Panc1 (cell line): ENCODE measurements at regions not wholly inside any gene's neighbourhood (a gene's known extent, or its start where the extent isn't known, plus 50 kb on each side); places are given as distances from the start of the nearest gene placed in this dataset.

Source experiments
- ATAC-seq: fragments of 200-7000 bp; cut with Tn5 transposase; 2 replicates; pipeline ENCODE4 v1.9.1; 2020; ENCODE audit warnings: mild to moderate bottlenecking, moderate library complexity
- BruUV-seq: library from RNA; stranded (reverse); fragments of 400-500 nt; replicated peaks from 2 replicates; lab custom pipeline; 2021; lab: Mats Ljungman, UMichigan
- CTCF ChIA-PET: fragments of 300-600 bp; sonication (Branson Sonifier 250); formaldehyde crosslinking; loops from one replicate; lab custom pipeline; 2022; ENCODE audit warnings: antibody characterized with exemption; lab: Charles Lee
- POLR2A ChIA-PET: fragments of 300-600 bp; sonication (Branson Sonifier 250); formaldehyde crosslinking; loops from one replicate; lab custom pipeline; 2022; ENCODE audit warnings: antibody characterized with exemption; lab: Charles Lee
- DNase-seq: peaks from one replicate; pipeline ENCODE4 v3.0.0-alpha.2; 2010; ENCODE audit warnings: low read depth, low spot score
- H3K27ac ChIP-seq: 2 replicates; pipeline ENCODE4 v1.5.1; 2011; ENCODE audit warnings: mild to moderate bottlenecking, low read length, inconsistent platforms
- H3K27me3 ChIP-seq: fragments of 200-500 bp; sonication (Bioruptor generic); 2 replicates; pipeline ENCODE4 v1.6.0; 2014; ENCODE audit warnings: low read length, inconsistent platforms; ENCODE audit not compliant: control insufficient read depth, insufficient read depth
- H3K36me3 ChIP-seq: fragments of 200-500 bp; sonication (Bioruptor generic); 2 replicates; pipeline ENCODE4 v1.5.1; 2014; ENCODE audit warnings: inconsistent platforms, mild to moderate bottlenecking, low read length, moderate library complexity; ENCODE audit not compliant: control insufficient read depth, insufficient read depth
- H3K4me1 ChIP-seq: 2 replicates; pipeline ENCODE4 v1.5.1; 2011; ENCODE audit warnings: inconsistent platforms, mild to moderate bottlenecking, low read length, moderate library complexity; ENCODE audit not compliant: control insufficient read depth, insufficient read depth
- H3K4me3 ChIP-seq, 2 experiments: 2 replicates each; pipeline ENCODE4 v1.5.1; 2011 to 2012; ENCODE audit warnings: low read depth in 2 of 2, low read length in 2 of 2, mild to moderate bottlenecking in 2 of 2, inconsistent platforms in 1 of 2, moderate library complexity in 1 of 2
- H3K9me3 ChIP-seq: fragments of 200-500 bp; sonication (Bioruptor generic); 2 replicates; pipeline ENCODE4 v1.5.1; 2014; ENCODE audit warnings: low read depth, mild to moderate bottlenecking, inconsistent platforms, low read length, moderate library complexity; ENCODE audit not compliant: control insufficient read depth, insufficient read depth
- POLR2AphosphoS5 ChIP-seq: IDR thresholded peaks from 2 replicates; pipeline ENCODE4 v1.6.1; 2012; ENCODE audit warnings: mild to moderate bottlenecking, low read depth, low read length, moderate library complexity
- REST ChIP-seq, 2 experiments: IDR thresholded peaks; 2 replicates each; pipeline ENCODE4 v1.6.1; 2011 to 2012; ENCODE audit warnings: low read depth in 2 of 2, control low read depth in 1 of 2, low read length in 1 of 2, mild to moderate bottlenecking in 1 of 2, moderate library complexity in 1 of 2; ENCODE audit not compliant: insufficient read depth in 1 of 2
- SIN3A ChIP-seq: IDR thresholded peaks from 2 replicates; pipeline ENCODE4 v1.6.1; 2012; ENCODE audit warnings: low read depth, mild to moderate bottlenecking, low read length, moderate library complexity, borderline replicate concordance; ENCODE audit not compliant: insufficient read depth
- TCF7L2 ChIP-seq: IDR thresholded peaks from 2 replicates; pipeline ENCODE4 v1.6.1; 2011; ENCODE audit warnings: mild to moderate bottlenecking, low read depth, low read length, inconsistent platforms
- in situ Hi-C: cut with HindIII; loops from 2 replicates; pipeline ENCODE4 v1.10.0; 2016; ENCODE audit warnings: low sequenced_read_pairs, low pct_unique_long_range_greater_than_20kb
- intact Hi-C: fragments of 100-400 bp; cut with micrococcal nuclease; formaldehyde crosslinking; loops from one replicate; pipeline ENCODE4 v1.10.0; 2022; ENCODE audit not compliant: unreplicated experiment
- TF ChIP-seq, protein P1 (sequence below): fragments of 450-650 bp; IDR thresholded peaks from 2 replicates; pipeline ENCODE4 v1.5.1; 2017; ENCODE audit warnings: mild to moderate bottlenecking

DNA sequence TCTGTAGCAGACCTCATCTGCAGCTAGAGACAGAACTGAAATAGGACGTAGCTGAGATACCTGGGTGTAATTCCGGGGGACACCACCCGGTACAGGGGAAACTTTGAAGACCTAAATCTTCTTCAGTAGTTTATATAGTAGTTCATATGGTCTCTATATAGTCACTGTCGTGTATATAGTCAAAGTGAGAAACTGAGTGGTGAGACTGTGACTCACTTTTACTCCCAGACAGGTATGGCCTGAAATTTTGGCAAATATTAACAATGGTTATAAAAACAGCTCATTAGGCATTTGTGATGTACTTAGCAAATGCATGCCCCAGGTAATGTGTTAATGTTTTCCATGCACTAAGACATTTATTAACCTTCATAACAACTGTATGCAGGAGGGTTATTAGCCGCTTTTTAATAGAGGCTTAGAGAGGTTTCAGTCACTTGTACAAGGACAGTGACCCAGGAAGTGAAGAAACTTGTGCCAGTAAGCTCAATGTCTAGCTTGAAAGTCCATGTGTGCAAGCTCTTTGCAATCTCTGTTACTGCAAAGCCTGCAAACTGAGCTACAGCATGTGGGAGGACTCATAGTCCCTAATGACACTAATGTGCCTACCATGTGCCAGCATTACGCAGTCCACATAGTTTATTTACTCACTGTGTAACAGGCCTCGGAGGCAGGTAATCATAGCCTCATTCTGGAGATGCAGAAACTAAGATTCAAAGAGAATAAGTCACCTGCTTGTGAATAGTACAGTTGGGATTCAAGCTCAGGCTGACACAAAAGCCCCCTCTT, 165.4 kb upstream of the CHD6 start:
- no peak overlapping the region for H3K27ac ChIP-seq
- CTCF ChIA-PET = no interaction called here
- H3K4me1 ChIP-seq = no peaks in the 10 kb centered on the region
- BruUV-seq = no TSS peak
- H3K36me3 ChIP-seq = no peaks in the 10 kb centered on the region
- no peak for ATAC-seq
- H3K9me3 ChIP-seq = no peaks in the 10 kb centered on the region
- H3K4me3 ChIP-seq = no peak overlapping the region
- POLR2A ChIA-PET = no interaction called here
- TF ChIP-seq, protein P1, sequence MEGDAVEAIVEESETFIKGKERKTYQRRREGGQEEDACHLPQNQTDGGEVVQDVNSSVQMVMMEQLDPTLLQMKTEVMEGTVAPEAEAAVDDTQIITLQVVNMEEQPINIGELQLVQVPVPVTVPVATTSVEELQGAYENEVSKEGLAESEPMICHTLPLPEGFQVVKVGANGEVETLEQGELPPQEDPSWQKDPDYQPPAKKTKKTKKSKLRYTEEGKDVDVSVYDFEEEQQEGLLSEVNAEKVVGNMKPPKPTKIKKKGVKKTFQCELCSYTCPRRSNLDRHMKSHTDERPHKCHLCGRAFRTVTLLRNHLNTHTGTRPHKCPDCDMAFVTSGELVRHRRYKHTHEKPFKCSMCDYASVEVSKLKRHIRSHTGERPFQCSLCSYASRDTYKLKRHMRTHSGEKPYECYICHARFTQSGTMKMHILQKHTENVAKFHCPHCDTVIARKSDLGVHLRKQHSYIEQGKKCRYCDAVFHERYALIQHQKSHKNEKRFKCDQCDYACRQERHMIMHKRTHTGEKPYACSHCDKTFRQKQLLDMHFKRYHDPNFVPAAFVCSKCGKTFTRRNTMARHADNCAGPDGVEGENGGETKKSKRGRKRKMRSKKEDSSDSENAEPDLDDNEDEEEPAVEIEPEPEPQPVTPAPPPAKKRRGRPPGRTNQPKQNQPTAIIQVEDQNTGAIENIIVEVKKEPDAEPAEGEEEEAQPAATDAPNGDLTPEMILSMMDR = no peak
- TF ChIP-seq REST (IDR thresholded peaks at IDR 0.05; ENCODE audit: insufficient read depth in 1 of 2, low read depth in 2 of 2, low read length in 1 of 2) (no peak), TCF7L2 (no peak), SIN3A (no peak), POLR2AphosphoS5 (no peak)
- DNase-seq = no peak
- intact Hi-C loops = no loop called here
- in situ Hi-C loops = no loop called here
- no peaks in the 10 kb centered on the region for H3K27me3 ChIP-seq

- Histone ChIP-seq H3K27me3 (no peaks in the 10 kb centered on the region), H3K4me3 (no peak overlapping the region), H3K27ac (no peak overlapping the region), H3K4me1 (no peaks in the 10 kb centered on the region), H3K36me3 (no peaks in the 10 kb centered on the region), H3K9me3 (no peaks in the 10 kb centered on the region)
- in situ Hi-C loops = no loop called here
- BruUV-seq = no TSS peak
- no peak for ATAC-seq
- intact Hi-C loops = no loop called here
- no peak for TF ChIP-seq TCF7L2
- TF ChIP-seq, protein P1 = no peak
- TF ChIP-seq POLR2AphosphoS5 = no peak
- no peak for TF ChIP-seq SIN3A
- no peak for TF ChIP-seq REST (IDR thresholded peaks at IDR 0.05; ENCODE audit: insufficient read depth in 1 of 2, low read depth in 2 of 2, low read length in 1 of 2)
- CTCF ChIA-PET = no interaction called here
- DNase-seq = no peak
- POLR2A ChIA-PET = no interaction called here
Measured at GRCh38 chr20:41782730-41783406, 164.7 kb upstream of the CHD6 start.
